AG09309 (cell line): ENCODE measurements at regions not wholly inside any gene's neighbourhood (a gene's known extent, or its start where the extent isn't known, plus 50 kb on each side); places are given as distances from the start of the nearest gene placed in this dataset.

Experiments used
- DNase-seq: peaks from one replicate; pipeline ENCODE4 v3.0.0-alpha.2; 2010; ENCODE audit warnings: low read depth
- H3K4me3 ChIP-seq: 2 replicates; pipeline ENCODE4 v1.5.1; 2011; ENCODE audit warnings: mild to moderate bottlenecking, low read depth, low read length, moderate library complexity; ENCODE audit not compliant: control insufficient read depth
- CTCF ChIP-seq: IDR thresholded peaks from 2 replicates; pipeline ENCODE4 v1.5.1; 2011; ENCODE audit warnings: mild to moderate bottlenecking, low read depth, low read length, inconsistent platforms; ENCODE audit not compliant: insufficient read depth, control insufficient read depth; ENCODE audit errors: missing control alignments

DNA sequence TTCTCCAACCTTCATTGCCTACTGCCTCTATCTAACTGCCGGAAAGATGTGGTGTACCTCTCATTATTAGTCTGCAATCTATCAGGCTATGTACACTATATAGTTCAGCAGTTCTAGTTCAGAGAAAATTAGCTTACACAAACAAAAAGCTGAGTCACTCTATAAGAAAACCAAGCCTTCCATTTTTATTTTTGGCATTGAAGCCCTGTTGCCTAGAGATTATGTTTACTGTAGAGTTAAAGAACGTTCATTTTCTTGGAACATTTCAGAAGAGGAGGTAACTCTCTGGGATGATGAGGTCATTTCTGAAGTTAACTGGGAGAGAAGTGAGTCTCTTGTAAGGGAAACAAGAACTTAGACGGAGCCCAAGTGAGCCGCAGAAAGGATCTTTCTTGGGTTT lies 133.5 kb downstream of the FAM124B start:
- no peak for TF ChIP-seq CTCF
- DNase-seq, result no peak
- H3K4me3 ChIP-seq, result no peak overlapping the region

DNA sequence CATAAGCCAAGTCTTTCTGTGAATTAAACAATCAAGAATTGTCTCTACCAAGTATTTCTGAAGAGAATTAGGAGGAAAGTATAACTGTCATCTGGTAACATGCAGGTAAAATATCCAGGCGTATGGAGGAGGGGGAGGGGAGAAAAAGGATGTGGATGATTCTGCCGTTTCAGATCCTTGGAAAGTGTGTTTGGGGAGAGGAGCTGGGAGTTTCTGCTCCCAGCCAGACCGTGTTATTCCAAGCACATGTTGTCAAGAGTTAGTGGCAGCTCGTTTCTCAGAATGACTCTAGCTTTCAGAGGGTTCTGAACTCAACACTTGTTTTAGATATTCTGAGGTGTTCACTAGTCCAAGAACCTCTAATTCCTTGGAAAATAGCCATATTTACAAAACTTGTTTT lies 137.6 kb downstream of the FAM124B start:
- no peak for TF ChIP-seq CTCF
- no peak overlapping the region for H3K4me3 ChIP-seq
- no peak for DNase-seq

GRCh38 chr2:224263571-224264043 lies 138.3 kb downstream of the FAM124B start:
- peak; percentile 43 for DNase-seq
- no peak overlapping the region for H3K4me3 ChIP-seq
- TF ChIP-seq CTCF, result no peak

DNA sequence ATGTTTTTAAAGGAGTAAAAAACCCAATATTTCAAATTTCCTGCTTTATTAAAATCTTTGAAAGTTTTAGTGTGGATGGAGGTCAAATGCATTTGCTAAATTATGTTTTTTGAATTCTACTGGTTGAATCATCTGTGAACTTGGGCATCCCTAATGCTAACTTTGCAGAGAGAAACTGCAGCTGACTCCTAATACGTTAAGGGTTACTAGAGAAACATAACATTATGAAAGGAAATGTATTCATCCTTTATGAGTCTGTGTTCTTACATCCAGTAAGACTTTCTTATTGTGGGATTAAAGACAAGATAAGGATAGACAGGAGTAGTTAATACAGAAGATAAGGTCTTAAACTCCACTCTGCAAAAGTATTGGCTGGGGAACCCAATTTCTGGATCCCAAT lies 140.6 kb downstream of the FAM124B start:
- no peak for DNase-seq
- no peak overlapping the region for H3K4me3 ChIP-seq
- TF ChIP-seq CTCF, result no peak

- DNase-seq, result no peak
- no peak overlapping the region for H3K4me3 ChIP-seq
Observed at GRCh38 chr2:224260372-224261020, 141.4 kb downstream of the FAM124B start.

DNA sequence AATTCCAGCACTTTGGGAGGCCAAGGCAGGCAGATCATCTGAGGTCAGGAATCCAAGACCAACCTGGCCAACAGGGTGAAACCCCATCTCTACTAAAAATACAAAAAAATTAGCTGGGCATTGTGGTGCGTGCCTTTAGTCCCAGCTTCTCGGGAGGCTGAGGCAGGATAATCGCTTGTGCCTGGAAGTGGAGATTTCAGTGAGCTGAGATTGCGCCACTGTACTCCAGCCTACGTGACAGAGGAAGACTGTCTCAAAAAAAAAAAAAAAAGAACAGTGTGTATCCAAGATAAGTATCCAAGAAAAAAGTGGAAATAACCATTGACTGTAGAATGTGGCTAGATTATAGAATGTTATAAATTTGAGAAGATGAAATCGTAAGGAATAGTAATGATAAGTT lies 142.1 kb downstream of the FAM124B start:
- DNase-seq, result no peak
- H3K4me3 ChIP-seq, result no peak overlapping the region

More at GRCh38 chr2:224260372-224261020, 141.4 kb downstream of the FAM124B start:
- TF ChIP-seq CTCF, result no peak

More for the DNA sequence above, 142.1 kb downstream of the FAM124B start:
- TF ChIP-seq CTCF, result no peak
